ENCODE measurements at regions not wholly inside any gene's neighbourhood (a gene's known extent, or its start where the extent isn't known, plus 50 kb on each side); places are given as distances from the start of the nearest gene placed in this dataset.

- TF ChIP-seq EP300 (IDR thresholded peaks at IDR 0.05) (no peak), POLR2A (IDR thresholded peaks at IDR 0.05) (no peak), CTCF (IDR thresholded peaks at IDR 0.05) (no peak)
- DNase-seq, result no peak
- Histone ChIP-seq H3K9me3 (no peaks in the 10 kb centered on the region), H3K4me1 (ENCODE audit: insufficient read depth) (no peaks in the 10 kb centered on the region), H3K27me3 (no peaks in the 10 kb centered on the region), H3K36me3 (no peaks in the 10 kb centered on the region), H3K27ac (no peak overlapping the region), H3K4me3 (no peak overlapping the region)
- WGBS, 3 donors, result 75 to 80% (median 80%) methylated on average over 6 of the region's 6 CpGs
- intact Hi-C loops (cut with DNase I), result no loop called here
These were observed 61.7 kb upstream of the SHH start for GRCh38 chr7:155874010-155874409.

GRCh38 chr7:155872678-155873369, 60.6 kb upstream of the SHH start:
- WGBS, 3 donors, result 69 to 82% (median 72%) methylated on average over 15 of the region's 15 CpGs
- Histone ChIP-seq H3K27me3 (no peaks in the 10 kb centered on the region), H3K4me1 (ENCODE audit: insufficient read depth) (no peaks in the 10 kb centered on the region), H3K9me3 (no peaks in the 10 kb centered on the region), H3K4me3 (no peak overlapping the region), H3K27ac (no peak overlapping the region), H3K36me3 (no peaks in the 10 kb centered on the region)
- no peak for DNase-seq
- intact Hi-C loops (cut with DNase I), result no loop called here
- TF ChIP-seq POLR2A (IDR thresholded peaks at IDR 0.05) (no peak), CTCF (IDR thresholded peaks at IDR 0.05) (no peak), EP300 (IDR thresholded peaks at IDR 0.05) (no peak)

GRCh38 chr7:155871211-155871610, 58.9 kb upstream of the SHH start:
- Histone ChIP-seq H3K4me1 (ENCODE audit: insufficient read depth) (no peaks in the 10 kb centered on the region), H3K27me3 (no peaks in the 10 kb centered on the region), H3K36me3 (no peaks in the 10 kb centered on the region), H3K27ac (no peak overlapping the region), H3K9me3 (no peaks in the 10 kb centered on the region), H3K4me3 (no peak overlapping the region)
- TF ChIP-seq CTCF (IDR thresholded peaks at IDR 0.05) (no peak), POLR2A (IDR thresholded peaks at IDR 0.05) (no peak), EP300 (IDR thresholded peaks at IDR 0.05) (no peak)
- no peak for DNase-seq
- WGBS, 3 donors, result 86 to 91% (median 86%) methylated on average over 7 of the region's 7 CpGs
- intact Hi-C loops (cut with DNase I), result no loop called here

GRCh38 chr7:155870334-155871180, 58.3 kb upstream of the SHH start:
- H3K27me3 ChIP-seq, result no peaks in the 10 kb centered on the region
- H3K27ac ChIP-seq, result no peak overlapping the region
- 67 to 71% (median 70%) methylated on average over 16 of the region's 16 CpGs for WGBS, 3 donors
- intact Hi-C loops (cut with DNase I), result no loop called here
- no peaks in the 10 kb centered on the region for H3K36me3 ChIP-seq
- no peak for TF ChIP-seq POLR2A (IDR thresholded peaks at IDR 0.05)
- no peak for TF ChIP-seq CTCF (IDR thresholded peaks at IDR 0.05)
- no peak for TF ChIP-seq EP300 (IDR thresholded peaks at IDR 0.05)
- no peaks in the 10 kb centered on the region for H3K9me3 ChIP-seq
- no peaks in the 10 kb centered on the region for H3K4me1 ChIP-seq (ENCODE audit: insufficient read depth)
- no peak for DNase-seq
- H3K4me3 ChIP-seq, result no peak overlapping the region

Data from ovary (tissue), 7 donors.